ENCODE measurements at regions not wholly inside any gene's neighbourhood (a gene's known extent, or its start where the extent isn't known, plus 50 kb on each side); places are given as distances from the start of the nearest gene placed in this dataset.

DNA sequence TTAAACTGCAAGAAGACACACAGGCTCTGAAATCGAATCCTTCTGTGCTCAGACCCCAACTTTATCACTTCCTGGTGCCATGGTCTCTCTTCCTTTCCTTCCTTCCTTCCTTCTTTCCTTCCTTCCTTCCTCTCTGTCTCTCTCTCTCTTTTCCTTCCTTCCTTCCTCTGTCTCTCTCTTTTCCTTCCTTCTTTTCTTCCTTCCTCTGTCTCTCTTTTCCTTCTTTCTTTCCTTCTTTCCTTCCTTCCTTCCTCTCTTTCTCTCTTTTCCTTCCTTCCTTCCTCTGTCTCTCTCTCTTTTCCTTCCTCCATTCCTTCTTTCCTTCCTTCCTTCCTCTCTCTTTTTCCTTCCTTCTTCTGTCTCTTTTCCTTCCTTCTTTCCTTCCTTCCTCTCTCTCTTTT lies 127.2 kb upstream of the CACNA1A start:
- no peaks in the 10 kb centered on the region for H3K79me2 ChIP-seq (ENCODE audit: insufficient read depth, low read length)
- no peak overlapping the region for H2AFZ ChIP-seq (ENCODE audit: low read length)
- BruUV-seq (replicated peaks), result no TSS peak
- no peak for DNase-seq (ENCODE audit: low spot score)
- in situ Hi-C loops (cut with HindIII; ENCODE audit: extremely low pct_ligation_motif_present, low pct_unique_long_range_greater_than_20kb) (no loop called here), intact Hi-C loops (cut with micrococcal nuclease; ENCODE audit: unreplicated experiment) (no loop called here)
- WGBS (ENCODE audit: low lambda C conversion rate), result 6% methylated on average over 1 of the region's 1 CpG
- ATAC-seq, result no peak
- no peak overlapping the region for H3K27ac ChIP-seq (ENCODE audit: extremely low read length, insufficient read depth, low read length)
- H3K4me1 ChIP-seq (ENCODE audit: insufficient read depth, low read length), result peaks cover 16% of the 10 kb centered on the region
- H3K36me3 ChIP-seq (replicated peaks in 1 of 2; ENCODE audit: control insufficient read depth in 1 of 2, insufficient read depth in 2 of 2, low read length in 2 of 2), result no peaks in the 10 kb centered on the region
- H3K4me3 ChIP-seq (replicated peaks in 1 of 3; ENCODE audit: insufficient read depth in 1 of 3, low read depth in 2 of 3, low read length in 3 of 3), result 0 out of 6 replicates have a peak overlapping the region, but pooled peaks of 1 of the 3 experiments have one; percentile 26
- no peak for FAIRE-seq
- no peak overlapping the region for H3K9ac ChIP-seq (ENCODE audit: insufficient read depth, low read depth, low read length)
- H3K27me3 ChIP-seq (ENCODE audit: control insufficient read depth in 1 of 2, insufficient read depth in 2 of 2, low read length in 2 of 2), result peaks cover 0 to 3% of the 10 kb centered on the region in 2 experiments; a peak in 1 of 5 replicates
- H4K20me1 ChIP-seq (ENCODE audit: insufficient read depth, low read length), result no peaks in the 10 kb centered on the region
- peak overlapping the region; percentile 36 for H3K4me2 ChIP-seq (ENCODE audit: low read depth, low read length)
- H3K9me3 ChIP-seq (ENCODE audit: low read length), result no peaks in the 10 kb centered on the region
- ChIA-PET POLR2A (no interaction called here), CTCF (ENCODE audit: low intra/inter-chr PET ratio, low total read pairs) (no interaction called here)
- TF ChIP-seq ZNF777 (CRISPR knock-in tag; IDR thresholded peaks at IDR 0.05) (no peak), ZNF652 (CRISPR knock-in tag; IDR thresholded peaks at IDR 0.05; ENCODE audit: borderline replicate concordance, low read depth) (no peak), TEAD3 (CRISPR knock-in tag; optimal IDR thresholded peaks at IDR 0.05; ENCODE audit: borderline replicate concordance) (no peak), ZNF709 (CRISPR knock-in tag; IDR thresholded peaks at IDR 0.05) (no peak), ZNF761 (CRISPR knock-in tag; conservative IDR thresholded peaks at IDR 0.05) (no peak), NCOA1 (CRISPR knock-in tag; IDR thresholded peaks at IDR 0.05) (no peak), ZNF33A (CRISPR knock-in tag; IDR thresholded peaks at IDR 0.05; ENCODE audit: borderline replicate concordance) (no peak), HDAC1 (CRISPR knock-in tag; IDR thresholded peaks at IDR 0.05) (0 out of 2 replicates have a peak, but pooled peaks have one; percentile 4), GABPA (IDR thresholded peaks at IDR 0.05; ENCODE audit: low read depth, low read length) (no peak), GABPA (CRISPR knock-in tag; IDR thresholded peaks at IDR 0.05; ENCODE audit: low read depth) (0 out of 2 replicates have a peak, but pooled peaks have one; percentile 5), HNRNPUL1 (IDR thresholded peaks at IDR 0.05; ENCODE audit: low read depth, low read length) (no peak), EHMT2 (IDR thresholded peaks at IDR 0.05; ENCODE audit: borderline replicate concordance, low read depth, low read length) (no peak), FOXA3 (CRISPR knock-in tag; IDR thresholded peaks at IDR 0.05) (no peak), CHD4 (IDR thresholded peaks at IDR 0.05; ENCODE audit: borderline replicate concordance, low read length) (no peak), KAT7 (CRISPR knock-in tag; IDR thresholded peaks at IDR 0.05; ENCODE audit: borderline replicate concordance) (no peak), ATAD3A (CRISPR knock-in tag; IDR thresholded peaks at IDR 0.05) (no peak), RARA (CRISPR knock-in tag; IDR thresholded peaks at IDR 0.05) (no peak)
- TF ChIP-seq, protein P1, sequence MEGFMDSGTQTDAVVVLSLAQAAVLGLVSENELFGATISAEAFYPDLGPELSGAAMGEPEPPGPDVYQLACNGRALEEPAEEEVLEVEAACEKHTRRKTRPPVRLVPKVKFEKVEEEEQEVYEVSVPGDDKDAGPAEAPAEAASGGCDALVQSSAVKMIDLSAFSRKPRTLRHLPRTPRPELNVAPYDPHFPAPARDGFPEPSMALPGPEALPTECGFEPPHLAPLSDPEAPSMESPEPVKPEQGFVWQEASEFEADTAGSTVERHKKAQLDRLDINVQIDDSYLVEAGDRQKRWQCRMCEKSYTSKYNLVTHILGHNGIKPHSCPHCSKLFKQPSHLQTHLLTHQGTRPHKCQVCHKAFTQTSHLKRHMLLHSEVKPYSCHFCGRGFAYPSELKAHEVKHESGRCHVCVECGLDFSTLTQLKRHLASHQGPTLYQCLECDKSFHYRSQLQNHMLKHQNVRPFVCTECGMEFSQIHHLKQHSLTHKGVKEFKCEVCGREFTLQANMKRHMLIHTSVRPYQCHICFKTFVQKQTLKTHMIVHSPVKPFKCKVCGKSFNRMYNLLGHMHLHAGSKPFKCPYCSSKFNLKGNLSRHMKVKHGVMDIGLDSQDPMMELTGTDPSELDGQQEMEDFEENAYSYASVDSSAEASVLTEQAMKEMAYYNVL (CRISPR knock-in tag; IDR thresholded peaks at IDR 0.05; ENCODE audit: borderline replicate concordance), result 0 out of 2 replicates have a peak, but pooled peaks have one; percentile 50
- TF ChIP-seq, protein P2, sequence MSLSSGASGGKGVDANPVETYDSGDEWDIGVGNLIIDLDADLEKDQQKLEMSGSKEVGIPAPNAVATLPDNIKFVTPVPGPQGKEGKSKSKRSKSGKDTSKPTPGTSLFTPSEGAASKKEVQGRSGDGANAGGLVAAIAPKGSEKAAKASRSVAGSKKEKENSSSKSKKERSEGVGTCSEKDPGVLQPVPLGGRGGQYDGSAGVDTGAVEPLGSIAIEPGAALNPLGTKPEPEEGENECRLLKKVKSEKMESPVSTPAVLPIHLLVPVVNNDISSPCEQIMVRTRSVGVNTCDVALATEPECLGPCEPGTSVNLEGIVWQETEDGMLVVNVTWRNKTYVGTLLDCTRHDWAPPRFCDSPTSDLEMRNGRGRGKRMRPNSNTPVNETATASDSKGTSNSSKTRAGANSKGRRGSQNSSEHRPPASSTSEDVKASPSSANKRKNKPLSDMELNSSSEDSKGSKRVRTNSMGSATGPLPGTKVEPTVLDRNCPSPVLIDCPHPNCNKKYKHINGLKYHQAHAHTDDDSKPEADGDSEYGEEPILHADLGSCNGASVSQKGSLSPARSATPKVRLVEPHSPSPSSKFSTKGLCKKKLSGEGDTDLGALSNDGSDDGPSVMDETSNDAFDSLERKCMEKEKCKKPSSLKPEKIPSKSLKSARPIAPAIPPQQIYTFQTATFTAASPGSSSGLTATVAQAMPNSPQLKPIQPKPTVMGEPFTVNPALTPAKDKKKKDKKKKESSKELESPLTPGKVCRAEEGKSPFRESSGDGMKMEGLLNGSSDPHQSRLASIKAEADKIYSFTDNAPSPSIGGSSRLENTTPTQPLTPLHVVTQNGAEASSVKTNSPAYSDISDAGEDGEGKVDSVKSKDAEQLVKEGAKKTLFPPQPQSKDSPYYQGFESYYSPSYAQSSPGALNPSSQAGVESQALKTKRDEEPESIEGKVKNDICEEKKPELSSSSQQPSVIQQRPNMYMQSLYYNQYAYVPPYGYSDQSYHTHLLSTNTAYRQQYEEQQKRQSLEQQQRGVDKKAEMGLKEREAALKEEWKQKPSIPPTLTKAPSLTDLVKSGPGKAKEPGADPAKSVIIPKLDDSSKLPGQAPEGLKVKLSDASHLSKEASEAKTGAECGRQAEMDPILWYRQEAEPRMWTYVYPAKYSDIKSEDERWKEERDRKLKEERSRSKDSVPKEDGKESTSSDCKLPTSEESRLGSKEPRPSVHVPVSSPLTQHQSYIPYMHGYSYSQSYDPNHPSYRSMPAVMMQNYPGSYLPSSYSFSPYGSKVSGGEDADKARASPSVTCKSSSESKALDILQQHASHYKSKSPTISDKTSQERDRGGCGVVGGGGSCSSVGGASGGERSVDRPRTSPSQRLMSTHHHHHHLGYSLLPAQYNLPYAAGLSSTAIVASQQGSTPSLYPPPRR (CRISPR knock-in tag; IDR thresholded peaks at IDR 0.05; ENCODE audit: borderline replicate concordance), result no peak

Measured in HepG2 (cell line).